Sciatic nerve (tissue), 2 donors: ENCODE measurements at regions not wholly inside any gene's neighbourhood (a gene's known extent, or its start where the extent isn't known, plus 50 kb on each side); places are given as distances from the start of the nearest gene placed in this dataset.
"Not testable (repeated sequence)": the region's sequence is repeated elsewhere in the genome, so short reads cannot be mapped to it uniquely, and the experiment has no call there.

Source experiments
- ATAC-seq: fragments of 200-7000 bp; cut with Tn5 transposase; one replicate; pipeline ENCODE4 v1.9.1; 2020; ENCODE audit warnings: mild to moderate bottlenecking, moderate library complexity
- DNase-seq: peaks from one replicate; pipeline ENCODE4 v3.0.0-alpha.2; 2020; ENCODE audit warnings: low spot score
- intact Hi-C: fragments of 100-400 bp; cut with DNase I; formaldehyde crosslinking; loops from one replicate; pipeline ENCODE4 v1.14.2; 2022
- donor health status: DM: no; HTN: no; CAD: no.
- donor health status: DM: no; HTN: no; CAD: no.

- ATAC-seq, result no peak
- intact Hi-C loops, result no loop called here
- DNase-seq, result no peak
Observed at GRCh38 chr6:103910018-103910417, 949.7 kb downstream of the HACE1 start.

- ATAC-seq (no peak), DNase-seq (no peak)
- intact Hi-C loops, result no loop called here
Observed at GRCh38 chr6:103908898-103909297, 950.8 kb downstream of the HACE1 start.

GRCh38 chr6:103895136-103895535 lies 964.6 kb downstream of the HACE1 start:
- ATAC-seq (no peak), DNase-seq (no peak)
- intact Hi-C loops, result no loop called here

- no peak for DNase-seq
- ATAC-seq, result no peak
- intact Hi-C loops, result no loop called here
Observed at GRCh38 chr6:103893141-103893581, 966.6 kb downstream of the HACE1 start.

- intact Hi-C loops, result no loop called here
- ATAC-seq (no peak), DNase-seq (no peak)
Observed at GRCh38 chr6:103886951-103887350, 972.8 kb downstream of the HACE1 start.

- intact Hi-C loops, result no loop called here
- DNase-seq (no peak), ATAC-seq (no peak)
Observed at GRCh38 chr6:103885446-103885845, 974.3 kb downstream of the HACE1 start.

GRCh38 chr6:103879800-103880199 lies 979.9 kb downstream of the HACE1 start:
- intact Hi-C loops, result no loop called here
- no peak for DNase-seq
- ATAC-seq, result no peak

GRCh38 chr6:103875221-103875620 lies 984.5 kb downstream of the HACE1 start:
- intact Hi-C loops, result no loop called here
- no peak for ATAC-seq
- DNase-seq, result no peak

- ATAC-seq, result no peak
- intact Hi-C loops, result no loop called here
- DNase-seq, result no peak
Observed at GRCh38 chr6:103874575-103874974, 985.1 kb downstream of the HACE1 start.

- intact Hi-C loops, result no loop called here
- DNase-seq (no peak), ATAC-seq (no peak)
Observed at GRCh38 chr6:103872678-103873077, 987.0 kb downstream of the HACE1 start.

GRCh38 chr6:103872233-103872632 lies 987.5 kb downstream of the HACE1 start:
- ATAC-seq (no peak), DNase-seq (no peak)
- intact Hi-C loops, result no loop called here

- no peak for DNase-seq
- intact Hi-C loops, result no loop called here
- ATAC-seq, result no peak
Observed at GRCh38 chr6:103870970-103871369, 988.7 kb downstream of the HACE1 start.

- DNase-seq (no peak), ATAC-seq (no peak)
- intact Hi-C loops, result no loop called here
Observed at GRCh38 chr6:103862297-103862696, 997.4 kb downstream of the HACE1 start.

- ATAC-seq (no peak), DNase-seq (no peak)
- intact Hi-C loops, result no loop called here
Observed at GRCh38 chr6:103858003-103858402, 1001.7 kb downstream of the HACE1 start.

- no peak for DNase-seq
- ATAC-seq, result no peak
- intact Hi-C loops, result no loop called here
Observed at GRCh38 chr6:103855750-103856149, 1004.0 kb downstream of the HACE1 start.

GRCh38 chr6:103854059-103854458 lies 1005.7 kb downstream of the HACE1 start:
- intact Hi-C loops, result no loop called here
- no peak for DNase-seq
- ATAC-seq, result no peak

- intact Hi-C loops, result no loop called here
- ATAC-seq (no peak), DNase-seq (no peak)
Observed at GRCh38 chr6:103838457-103838856, 1021.3 kb downstream of the HACE1 start.

- DNase-seq (no peak), ATAC-seq (no peak)
- intact Hi-C loops, result no loop called here
Observed at GRCh38 chr6:103826209-103826608, 1033.5 kb downstream of the HACE1 start.

GRCh38 chr6:103820148-103820547 lies 1039.6 kb downstream of the HACE1 start:
- no peak for ATAC-seq
- intact Hi-C loops, result no loop called here
- DNase-seq, result no peak

- intact Hi-C loops, result no loop called here
- ATAC-seq, result no peak
- no peak for DNase-seq
Observed at GRCh38 chr6:103819509-103819908, 1040.2 kb downstream of the HACE1 start.

- DNase-seq (no peak), ATAC-seq (no peak)
- intact Hi-C loops, result no loop called here
Observed at GRCh38 chr6:103812970-103813369, 1046.7 kb downstream of the HACE1 start.

- DNase-seq, intact Hi-C loops, ATAC-seq: not testable (repeated sequence)
Observed at GRCh38 chr6:103801901-103802479, 1057.7 kb downstream of the HACE1 start.
